SK-N-SH treated with all-trans-retinoic acid at 6 μM for 48 hours (cell line): ENCODE measurements at regions not wholly inside any gene's neighbourhood (a gene's known extent, or its start where the extent isn't known, plus 50 kb on each side); places are given as distances from the start of the nearest gene placed in this dataset.

ENCODE experiments used
- ATAC-seq: fragments of 200-7000 bp; cut with Tn5 transposase; 3 replicates; pipeline ENCODE4 v1.9.1; 2020; ENCODE audit warnings: mild to moderate bottlenecking, moderate library complexity
- ARNTL ChIP-seq: fragments of 450-650 bp; formaldehyde crosslinking; IDR thresholded peaks from 2 replicates; pipeline ENCODE4 v1.5.0; 2020; ENCODE audit warnings: low read depth, mild to moderate bottlenecking, moderate library complexity, borderline replicate concordance
- BACH2 ChIP-seq: fragments of 250-450 bp; sonication (Bioruptor Pico); IDR thresholded peaks from 2 replicates; pipeline ENCODE4 v1.9.0; 2021; ENCODE audit warnings: mild to moderate bottlenecking, borderline replicate concordance
- CSDC2 ChIP-seq: fragments of 250-450 bp; sonication (Bioruptor Pico); IDR thresholded peaks from 2 replicates; pipeline ENCODE4 v1.5.0; 2020; ENCODE audit warnings: mild to moderate bottlenecking, moderate library complexity
- ESRRG ChIP-seq: fragments of 250-450 bp; sonication (Bioruptor Pico); IDR thresholded peaks from 2 replicates; pipeline ENCODE4 v1.6.1; 2021; ENCODE audit warnings: mild to moderate bottlenecking
- GLIS3 ChIP-seq: fragments of 250-450 bp; sonication (Bioruptor Pico); IDR thresholded peaks from 2 replicates; pipeline ENCODE4 v1.5.0; 2020; ENCODE audit warnings: mild to moderate bottlenecking, moderate library complexity
- ISL1 ChIP-seq: fragments of 250-450 bp; sonication (Bioruptor Pico); IDR thresholded peaks from 2 replicates; pipeline ENCODE4 v2.1.2; 2022; ENCODE audit warnings: mild to moderate bottlenecking, moderate library complexity
- OSR1 ChIP-seq: fragments of 250-450 bp; sonication (Bioruptor Pico); IDR thresholded peaks from 2 replicates; pipeline ENCODE4 v1.8.0; 2022; ENCODE audit warnings: moderate library complexity, mild to moderate bottlenecking, inconsistent platforms
- RARB ChIP-seq: fragments of 250-450 bp; sonication (Bioruptor Pico); IDR thresholded peaks from 2 replicates; pipeline ENCODE4 v1.8.0; 2021; ENCODE audit warnings: mild to moderate bottlenecking, moderate library complexity
- SNAI2 ChIP-seq: fragments of 250-450 bp; sonication (Bioruptor Pico); IDR thresholded peaks from 2 replicates; pipeline ENCODE4 v1.5.0; 2020; ENCODE audit warnings: mild to moderate bottlenecking, moderate library complexity
- TCF4 ChIP-seq: fragments of 250-450 bp; sonication (Bioruptor Pico); IDR thresholded peaks from 2 replicates; pipeline ENCODE4 v1.8.0; 2021; ENCODE audit warnings: mild to moderate bottlenecking, moderate library complexity, borderline replicate concordance
- TOX ChIP-seq: fragments of 250-450 bp; sonication (Bioruptor Pico); IDR thresholded peaks from 2 replicates; pipeline ENCODE4 v1.8.0; 2021; ENCODE audit warnings: mild to moderate bottlenecking, moderate library complexity, borderline replicate concordance
- ZC3H10 ChIP-seq: fragments of 250-450 bp; sonication (Bioruptor Pico); IDR thresholded peaks from 2 replicates; pipeline ENCODE4 v1.5.1; 2021; ENCODE audit warnings: mild to moderate bottlenecking, moderate library complexity
- ZFP3 ChIP-seq: fragments of 250-450 bp; sonication (Bioruptor Pico); IDR thresholded peaks from 2 replicates; pipeline ENCODE4 v1.5.0; 2020; ENCODE audit warnings: mild to moderate bottlenecking, moderate library complexity
- ZFP30 ChIP-seq: fragments of 450-650 bp; formaldehyde crosslinking; IDR thresholded peaks from 2 replicates; pipeline ENCODE4 v1.5.0; 2022; ENCODE audit warnings: mild to moderate bottlenecking, moderate library complexity
- ZNF565 ChIP-seq: fragments of 450-650 bp; formaldehyde crosslinking; conservative IDR thresholded peaks from 2 replicates; pipeline ENCODE4 v1.5.0; 2020; ENCODE audit warnings: low read depth, mild to moderate bottlenecking, moderate library complexity
- ZNF70 ChIP-seq: fragments of 450-650 bp; formaldehyde crosslinking; IDR thresholded peaks from 2 replicates; pipeline ENCODE4 v1.5.0; 2020; ENCODE audit warnings: mild to moderate bottlenecking, moderate library complexity
- ZNF8 ChIP-seq: fragments of 450-650 bp; formaldehyde crosslinking; IDR thresholded peaks from 2 replicates; pipeline ENCODE4 v1.5.0; 2020; ENCODE audit warnings: mild to moderate bottlenecking, moderate library complexity
- TF ChIP-seq, protein P1 (sequence below): fragments of 250-450 bp; sonication (Bioruptor Pico); IDR thresholded peaks from 2 replicates; pipeline ENCODE4 v1.8.0; 2020; ENCODE audit warnings: mild to moderate bottlenecking, moderate library complexity, borderline replicate concordance
- TF ChIP-seq, protein P2 (sequence below): fragments of 250-450 bp; sonication (Bioruptor Pico); IDR thresholded peaks from 2 replicates; pipeline ENCODE4 v1.5.0; 2020; ENCODE audit warnings: mild to moderate bottlenecking, moderate library complexity
- TF ChIP-seq, protein P3 (sequence below): fragments of 250-450 bp; sonication (Bioruptor Pico); IDR thresholded peaks from 2 replicates; pipeline ENCODE4 v1.5.1; 2021; ENCODE audit warnings: mild to moderate bottlenecking, moderate library complexity
- TF ChIP-seq, protein P4 (sequence below): fragments of 250-450 bp; sonication (Bioruptor Pico); IDR thresholded peaks from 2 replicates; pipeline ENCODE4 v1.5.1; 2020; ENCODE audit warnings: low read depth, mild to moderate bottlenecking, moderate library complexity
- TF ChIP-seq, protein P5 (sequence below): fragments of 250-450 bp; sonication (Bioruptor Pico); IDR thresholded peaks from 2 replicates; pipeline ENCODE4 v1.8.0; 2021; ENCODE audit warnings: low read depth, mild to moderate bottlenecking, moderate library complexity, borderline replicate concordance

DNA sequence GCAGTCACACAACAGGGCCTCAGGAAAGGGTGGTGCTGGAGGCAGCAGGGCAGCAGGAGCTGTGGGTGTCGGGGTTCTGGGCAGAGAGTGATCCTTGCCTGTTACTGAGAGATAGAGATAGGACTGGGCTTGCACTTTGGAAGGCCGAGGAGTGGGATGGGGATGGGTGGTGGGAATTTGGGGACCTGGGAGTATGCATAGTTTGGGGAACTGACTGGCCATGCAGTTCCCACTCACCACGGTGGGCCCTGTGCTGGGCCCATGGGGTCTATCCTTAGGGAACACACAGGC lies 192.5 kb upstream of the LINGO1 start:
- no peak for TF ChIP-seq ZFP30 (CRISPR knock-in tag)
- no peak for ATAC-seq

DNA sequence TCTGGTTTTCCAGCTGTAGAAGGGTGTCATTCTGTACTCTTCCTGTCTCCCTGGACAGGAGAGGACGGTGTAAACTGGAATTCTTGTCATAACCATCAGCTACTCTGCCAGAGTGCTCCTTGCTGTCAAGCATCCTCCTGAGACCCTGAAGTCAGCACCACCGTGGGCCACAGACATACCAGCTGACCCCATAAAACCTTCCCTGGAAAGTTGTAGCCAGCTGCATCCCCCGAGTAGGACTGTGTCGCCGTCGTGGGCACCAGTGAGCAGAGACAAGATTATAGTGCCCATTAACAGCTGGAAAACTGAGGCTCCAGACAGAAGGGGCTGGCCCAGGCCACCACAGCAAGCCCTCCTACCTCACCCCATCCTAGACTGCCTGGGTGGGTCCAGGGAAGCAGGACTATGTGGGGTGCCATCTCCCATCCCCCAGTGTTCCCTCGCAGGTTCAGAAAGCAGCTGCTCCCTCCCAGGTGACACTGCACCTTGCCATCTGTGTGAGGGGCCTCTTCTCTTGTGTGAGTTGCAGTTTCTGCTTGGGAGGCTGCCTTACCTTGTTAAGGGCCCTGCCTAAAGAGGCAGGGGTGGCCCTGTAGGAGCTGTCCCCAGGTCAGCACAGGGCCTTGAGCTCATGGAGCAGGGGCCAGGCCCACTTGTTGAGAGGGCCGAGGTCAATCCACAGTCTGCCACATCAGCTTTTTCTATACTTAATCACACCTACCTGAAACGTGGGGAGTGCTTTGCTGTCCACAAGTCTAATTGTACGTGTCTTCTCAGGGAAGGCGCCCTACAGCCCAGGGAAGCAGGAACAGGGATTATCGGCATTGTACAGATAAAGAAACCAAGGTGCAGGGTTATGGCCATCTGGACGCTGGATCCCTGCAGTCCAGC lies 191.9 kb upstream of the LINGO1 start:
- no peak for ATAC-seq
- TF ChIP-seq SNAI2 (CRISPR knock-in tag) (no peak), RARB (CRISPR knock-in tag) (no peak), ZNF70 (CRISPR knock-in tag) (no peak), TOX (CRISPR knock-in tag) (no peak), ARNTL (CRISPR knock-in tag) (no peak), ZNF8 (CRISPR knock-in tag) (no peak), ZC3H10 (CRISPR knock-in tag) (no peak), OSR1 (no peak), BACH2 (CRISPR knock-in tag) (no peak), TCF4 (no peak), ISL1 (CRISPR knock-in tag) (no peak), GLIS3 (no peak), ZFP3 (CRISPR knock-in tag) (no peak), ZFP30 (CRISPR knock-in tag) (no peak), ESRRG (CRISPR knock-in tag) (no peak)
- TF ChIP-seq, protein P1, sequence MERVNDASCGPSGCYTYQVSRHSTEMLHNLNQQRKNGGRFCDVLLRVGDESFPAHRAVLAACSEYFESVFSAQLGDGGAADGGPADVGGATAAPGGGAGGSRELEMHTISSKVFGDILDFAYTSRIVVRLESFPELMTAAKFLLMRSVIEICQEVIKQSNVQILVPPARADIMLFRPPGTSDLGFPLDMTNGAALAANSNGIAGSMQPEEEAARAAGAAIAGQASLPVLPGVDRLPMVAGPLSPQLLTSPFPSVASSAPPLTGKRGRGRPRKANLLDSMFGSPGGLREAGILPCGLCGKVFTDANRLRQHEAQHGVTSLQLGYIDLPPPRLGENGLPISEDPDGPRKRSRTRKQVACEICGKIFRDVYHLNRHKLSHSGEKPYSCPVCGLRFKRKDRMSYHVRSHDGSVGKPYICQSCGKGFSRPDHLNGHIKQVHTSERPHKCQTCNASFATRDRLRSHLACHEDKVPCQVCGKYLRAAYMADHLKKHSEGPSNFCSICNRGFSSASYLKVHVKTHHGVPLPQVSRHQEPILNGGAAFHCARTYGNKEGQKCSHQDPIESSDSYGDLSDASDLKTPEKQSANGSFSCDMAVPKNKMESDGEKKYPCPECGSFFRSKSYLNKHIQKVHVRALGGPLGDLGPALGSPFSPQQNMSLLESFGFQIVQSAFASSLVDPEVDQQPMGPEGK = no peak
- TF ChIP-seq, protein P2, sequence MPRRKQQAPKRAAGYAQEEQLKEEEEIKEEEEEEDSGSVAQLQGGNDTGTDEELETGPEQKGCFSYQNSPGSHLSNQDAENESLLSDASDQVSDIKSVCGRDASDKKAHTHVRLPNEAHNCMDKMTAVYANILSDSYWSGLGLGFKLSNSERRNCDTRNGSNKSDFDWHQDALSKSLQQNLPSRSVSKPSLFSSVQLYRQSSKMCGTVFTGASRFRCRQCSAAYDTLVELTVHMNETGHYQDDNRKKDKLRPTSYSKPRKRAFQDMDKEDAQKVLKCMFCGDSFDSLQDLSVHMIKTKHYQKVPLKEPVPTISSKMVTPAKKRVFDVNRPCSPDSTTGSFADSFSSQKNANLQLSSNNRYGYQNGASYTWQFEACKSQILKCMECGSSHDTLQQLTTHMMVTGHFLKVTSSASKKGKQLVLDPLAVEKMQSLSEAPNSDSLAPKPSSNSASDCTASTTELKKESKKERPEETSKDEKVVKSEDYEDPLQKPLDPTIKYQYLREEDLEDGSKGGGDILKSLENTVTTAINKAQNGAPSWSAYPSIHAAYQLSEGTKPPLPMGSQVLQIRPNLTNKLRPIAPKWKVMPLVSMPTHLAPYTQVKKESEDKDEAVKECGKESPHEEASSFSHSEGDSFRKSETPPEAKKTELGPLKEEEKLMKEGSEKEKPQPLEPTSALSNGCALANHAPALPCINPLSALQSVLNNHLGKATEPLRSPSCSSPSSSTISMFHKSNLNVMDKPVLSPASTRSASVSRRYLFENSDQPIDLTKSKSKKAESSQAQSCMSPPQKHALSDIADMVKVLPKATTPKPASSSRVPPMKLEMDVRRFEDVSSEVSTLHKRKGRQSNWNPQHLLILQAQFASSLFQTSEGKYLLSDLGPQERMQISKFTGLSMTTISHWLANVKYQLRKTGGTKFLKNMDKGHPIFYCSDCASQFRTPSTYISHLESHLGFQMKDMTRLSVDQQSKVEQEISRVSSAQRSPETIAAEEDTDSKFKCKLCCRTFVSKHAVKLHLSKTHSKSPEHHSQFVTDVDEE (CRISPR knock-in tag) = no peak
- TF ChIP-seq, protein P3, sequence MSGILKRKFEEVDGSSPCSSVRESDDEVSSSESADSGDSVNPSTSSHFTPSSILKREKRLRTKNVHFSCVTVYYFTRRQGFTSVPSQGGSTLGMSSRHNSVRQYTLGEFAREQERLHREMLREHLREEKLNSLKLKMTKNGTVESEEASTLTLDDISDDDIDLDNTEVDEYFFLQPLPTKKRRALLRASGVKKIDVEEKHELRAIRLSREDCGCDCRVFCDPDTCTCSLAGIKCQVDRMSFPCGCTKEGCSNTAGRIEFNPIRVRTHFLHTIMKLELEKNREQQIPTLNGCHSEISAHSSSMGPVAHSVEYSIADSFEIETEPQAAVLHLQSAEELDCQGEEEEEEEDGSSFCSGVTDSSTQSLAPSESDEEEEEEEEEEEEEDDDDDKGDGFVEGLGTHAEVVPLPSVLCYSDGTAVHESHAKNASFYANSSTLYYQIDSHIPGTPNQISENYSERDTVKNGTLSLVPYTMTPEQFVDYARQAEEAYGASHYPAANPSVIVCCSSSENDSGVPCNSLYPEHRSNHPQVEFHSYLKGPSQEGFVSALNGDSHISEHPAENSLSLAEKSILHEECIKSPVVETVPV (CRISPR knock-in tag) = no peak

DNA sequence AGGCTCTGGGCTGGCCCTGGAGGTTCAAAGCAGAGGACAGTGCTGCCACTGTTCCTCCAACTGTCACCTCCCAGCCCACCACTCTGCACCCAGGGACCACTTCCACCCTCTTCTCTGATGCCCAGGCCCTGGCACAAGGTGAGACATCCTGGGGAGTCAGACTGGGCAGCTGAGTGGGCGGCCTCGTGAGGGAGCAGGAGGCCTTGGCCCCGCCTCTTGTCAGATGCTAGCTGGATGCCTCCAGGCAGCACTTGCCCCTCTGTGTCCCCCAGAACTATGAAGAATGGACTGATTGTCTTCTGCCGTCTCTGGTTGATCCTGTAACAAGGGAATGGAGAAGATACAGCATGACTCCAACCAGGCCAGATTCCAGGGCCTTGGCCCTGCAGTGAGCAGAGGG lies 191.0 kb upstream of the LINGO1 start:
- TF ChIP-seq ESRRG (CRISPR knock-in tag) (no peak), RARB (CRISPR knock-in tag) (no peak), ZNF70 (CRISPR knock-in tag) (no peak), GLIS3 (no peak), ISL1 (CRISPR knock-in tag) (no peak), TOX (CRISPR knock-in tag) (no peak), ZC3H10 (CRISPR knock-in tag) (no peak), TCF4 (no peak), ZNF565 (CRISPR knock-in tag) (no peak), ARNTL (CRISPR knock-in tag) (no peak), CSDC2 (no peak), ZFP3 (CRISPR knock-in tag) (no peak), BACH2 (CRISPR knock-in tag) (no peak), ZNF8 (CRISPR knock-in tag) (no peak), OSR1 (no peak), ZFP30 (CRISPR knock-in tag) (no peak)
- TF ChIP-seq, protein P4, sequence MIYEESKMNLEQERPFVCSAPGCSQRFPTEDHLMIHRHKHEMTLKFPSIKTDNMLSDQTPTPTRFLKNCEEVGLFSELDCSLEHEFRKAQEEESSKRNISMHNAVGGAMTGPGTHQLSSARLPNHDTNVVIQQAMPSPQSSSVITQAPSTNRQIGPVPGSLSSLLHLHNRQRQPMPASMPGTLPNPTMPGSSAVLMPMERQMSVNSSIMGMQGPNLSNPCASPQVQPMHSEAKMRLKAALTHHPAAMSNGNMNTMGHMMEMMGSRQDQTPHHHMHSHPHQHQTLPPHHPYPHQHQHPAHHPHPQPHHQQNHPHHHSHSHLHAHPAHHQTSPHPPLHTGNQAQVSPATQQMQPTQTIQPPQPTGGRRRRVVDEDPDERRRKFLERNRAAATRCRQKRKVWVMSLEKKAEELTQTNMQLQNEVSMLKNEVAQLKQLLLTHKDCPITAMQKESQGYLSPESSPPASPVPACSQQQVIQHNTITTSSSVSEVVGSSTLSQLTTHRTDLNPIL (CRISPR knock-in tag) = no peak
- TF ChIP-seq, protein P3 (CRISPR knock-in tag) = no peak
- TF ChIP-seq, protein P5, sequence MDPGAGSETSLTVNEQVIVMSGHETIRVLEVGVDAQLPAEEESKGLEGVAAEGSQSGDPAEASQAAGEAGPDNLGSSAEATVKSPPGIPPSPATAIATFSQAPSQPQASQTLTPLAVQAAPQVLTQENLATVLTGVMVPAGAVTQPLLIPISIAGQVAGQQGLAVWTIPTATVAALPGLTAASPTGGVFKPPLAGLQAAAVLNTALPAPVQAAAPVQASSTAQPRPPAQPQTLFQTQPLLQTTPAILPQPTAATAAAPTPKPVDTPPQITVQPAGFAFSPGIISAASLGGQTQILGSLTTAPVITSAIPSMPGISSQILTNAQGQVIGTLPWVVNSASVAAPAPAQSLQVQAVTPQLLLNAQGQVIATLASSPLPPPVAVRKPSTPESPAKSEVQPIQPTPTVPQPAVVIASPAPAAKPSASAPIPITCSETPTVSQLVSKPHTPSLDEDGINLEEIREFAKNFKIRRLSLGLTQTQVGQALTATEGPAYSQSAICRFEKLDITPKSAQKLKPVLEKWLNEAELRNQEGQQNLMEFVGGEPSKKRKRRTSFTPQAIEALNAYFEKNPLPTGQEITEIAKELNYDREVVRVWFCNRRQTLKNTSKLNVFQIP (CRISPR knock-in tag) = no peak
- TF ChIP-seq, protein P2 (CRISPR knock-in tag) = no peak

More for the DNA sequence above, 191.0 kb upstream of the LINGO1 start:
- ATAC-seq = no peak
